ENCODE measurements at regions not wholly inside any gene's neighbourhood (a gene's known extent, or its start where the extent isn't known, plus 50 kb on each side); places are given as distances from the start of the nearest gene placed in this dataset.

GRCh38 chr11:82268627-82269026 lies 465.0 kb downstream of the FAM181B start:
- TF ChIP-seq CTCF (conservative IDR thresholded peaks at IDR 0.05; ENCODE audit: low read length) (no peak), EZH2phosphoT487 (IDR thresholded peaks at IDR 0.05; ENCODE audit: borderline replicate concordance, low read depth, low read length) (no peak)
